Stimulated activated CD8-positive, alpha-beta memory T cell treated with anti-CD3 and anti-CD28 coated beads, Interleukin-12 subunit alpha, Interleukin-12 subunit beta, amount 100 ng/mL, for 24 hours (primary cell): ENCODE measurements at regions not wholly inside any gene's neighbourhood (a gene's known extent, or its start where the extent isn't known, plus 50 kb on each side); places are given as distances from the start of the nearest gene placed in this dataset.

ENCODE experiments used
- DNase-seq: peaks from one replicate; pipeline ENCODE4 v3.0.0-alpha.2; 2020; ENCODE audit errors: extremely low read depth

DNA sequence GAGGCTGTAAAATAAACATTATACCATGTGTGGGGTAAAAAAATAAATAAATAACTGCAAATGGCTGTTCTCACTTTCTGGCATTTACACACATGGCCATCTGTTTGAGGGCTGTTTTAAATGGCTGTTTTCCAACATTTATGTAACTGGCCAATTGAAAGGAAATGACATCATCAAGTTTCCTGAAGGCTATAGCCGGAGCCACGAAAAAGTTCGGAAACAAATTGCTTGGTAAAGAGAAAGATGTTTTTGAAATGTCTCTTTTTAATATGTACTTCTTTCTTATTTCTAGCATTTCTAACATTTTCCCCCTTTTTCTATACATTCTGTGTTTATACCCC is 95.4 kb upstream of the DAB2 start:
- DNase-seq: no peak

DNA sequence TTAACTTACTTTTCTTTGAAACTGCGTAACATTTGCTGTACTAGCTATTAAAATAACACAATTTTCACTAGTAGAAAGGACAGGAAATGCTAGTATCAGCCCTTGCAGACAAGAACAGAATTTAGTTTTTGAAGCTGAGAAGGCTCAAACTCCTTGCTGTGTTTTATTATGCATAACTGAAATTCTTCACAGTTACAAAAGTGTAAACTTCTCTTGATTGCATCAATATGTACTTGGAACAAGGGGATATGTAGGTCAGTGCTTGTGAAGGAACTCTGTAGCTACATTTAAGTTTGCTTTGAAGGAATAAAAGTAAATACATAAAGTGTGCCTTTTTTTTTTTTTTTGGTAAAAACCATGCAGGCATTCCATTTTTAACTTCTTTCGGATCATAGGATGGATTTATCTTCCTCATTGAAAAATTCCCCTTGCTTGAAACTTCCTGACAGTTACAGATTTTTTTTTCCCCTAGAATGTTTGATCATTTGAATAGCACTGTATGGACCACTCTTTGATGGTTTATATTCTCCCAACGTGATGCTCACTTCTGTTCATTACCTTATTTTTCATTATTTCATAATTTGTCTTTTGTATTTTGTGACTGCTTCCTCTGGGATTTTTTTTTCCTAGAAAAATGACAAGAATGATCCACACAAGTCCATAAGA is 94.9 kb upstream of the DAB2 start:
- DNase-seq: no peak

DNA sequence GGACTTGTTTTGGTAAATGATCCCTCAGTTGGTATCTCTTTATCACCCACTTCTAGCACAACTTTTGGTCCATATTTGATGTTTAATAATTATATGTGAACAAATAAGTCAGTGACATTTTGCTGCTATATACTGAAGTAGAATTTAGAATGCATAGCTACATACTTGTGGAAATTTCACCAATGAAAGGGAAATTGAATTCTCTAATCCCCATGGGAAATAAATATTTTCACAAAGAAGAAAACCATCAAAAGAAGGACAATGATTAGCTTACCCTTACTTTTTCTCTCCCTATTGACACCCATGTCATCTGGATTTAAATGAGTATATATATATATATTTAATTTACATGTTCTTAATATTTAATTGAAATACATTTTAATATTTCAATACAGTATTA is 94.3 kb upstream of the DAB2 start:
- DNase-seq: no peak

DNA sequence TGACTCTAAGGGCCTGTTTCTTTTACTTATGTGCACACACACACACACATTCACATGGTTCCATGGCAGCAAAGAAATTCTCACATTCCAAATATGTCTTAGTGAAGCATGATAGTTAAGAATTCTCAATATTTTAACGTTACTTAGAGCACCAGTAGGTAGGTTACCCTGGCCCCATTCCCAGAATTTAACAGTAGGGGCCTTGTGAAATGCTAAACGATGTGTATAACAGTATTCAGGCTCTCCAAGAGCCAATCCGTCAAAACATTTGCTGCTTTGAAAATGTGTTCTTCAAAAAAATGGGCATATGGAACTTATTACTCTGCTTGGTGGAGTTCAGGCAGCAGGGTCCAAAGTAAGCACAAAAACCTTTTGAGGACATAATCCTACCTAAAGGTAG is 93.7 kb upstream of the DAB2 start:
- DNase-seq: no peak

DNA sequence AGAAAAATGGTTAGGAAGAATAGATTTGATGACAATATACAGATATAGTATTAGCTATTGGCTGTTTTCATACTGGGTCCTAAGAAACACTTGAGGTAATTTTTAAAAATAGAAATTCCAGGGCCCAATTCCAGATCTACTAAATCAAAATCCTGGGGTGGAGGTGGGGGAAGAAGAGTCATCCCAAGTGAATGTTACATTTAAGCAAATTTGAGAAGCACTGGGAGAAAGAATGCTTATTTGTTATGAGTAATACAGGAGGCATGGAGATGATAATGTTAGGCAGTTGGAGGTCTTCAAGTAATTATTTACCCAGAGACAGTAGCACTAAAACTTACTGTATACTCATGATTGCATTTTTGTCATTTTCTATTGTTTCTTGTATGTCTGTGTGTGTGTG is 93.0 kb upstream of the DAB2 start:
- DNase-seq: no peak

DNA sequence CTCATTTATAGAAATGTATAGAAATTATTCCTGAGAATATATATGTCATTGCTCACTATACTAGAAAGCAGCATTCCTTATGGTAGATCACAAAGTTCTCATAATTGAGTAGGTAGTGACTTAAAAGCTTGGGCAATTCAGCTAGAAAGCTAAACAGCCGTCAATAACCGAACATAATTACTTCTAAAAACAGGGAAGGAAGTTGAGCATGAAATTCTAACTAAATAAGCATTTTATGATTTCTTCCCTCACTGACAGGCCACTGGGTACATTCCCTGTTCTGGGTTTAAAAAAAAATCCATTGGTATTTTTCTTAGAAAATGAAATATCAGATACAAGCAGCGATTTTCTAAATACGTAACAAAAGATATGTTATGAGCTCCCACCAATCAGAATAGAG is 91.1 kb upstream of the DAB2 start:
- DNase-seq: no peak

DNA sequence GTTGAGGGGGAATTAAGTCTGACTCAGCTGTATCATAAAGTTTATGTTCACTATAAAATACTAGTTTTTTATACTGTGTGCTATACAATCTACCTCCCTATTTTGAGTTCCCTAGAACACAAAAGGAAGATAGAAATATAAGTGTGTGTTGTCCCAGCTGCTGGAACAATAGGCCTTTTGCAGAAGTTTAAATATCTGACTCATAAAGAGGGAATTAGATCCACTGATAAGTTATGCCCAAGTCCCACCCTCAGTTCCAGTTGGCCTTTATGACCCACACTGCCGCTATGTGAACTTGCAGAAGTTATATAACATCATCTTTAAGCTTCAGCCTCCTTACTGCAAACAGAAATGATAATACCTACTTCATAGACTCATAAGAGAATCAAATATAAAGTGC is 88.5 kb upstream of the DAB2 start:
- no peak for DNase-seq

DNA sequence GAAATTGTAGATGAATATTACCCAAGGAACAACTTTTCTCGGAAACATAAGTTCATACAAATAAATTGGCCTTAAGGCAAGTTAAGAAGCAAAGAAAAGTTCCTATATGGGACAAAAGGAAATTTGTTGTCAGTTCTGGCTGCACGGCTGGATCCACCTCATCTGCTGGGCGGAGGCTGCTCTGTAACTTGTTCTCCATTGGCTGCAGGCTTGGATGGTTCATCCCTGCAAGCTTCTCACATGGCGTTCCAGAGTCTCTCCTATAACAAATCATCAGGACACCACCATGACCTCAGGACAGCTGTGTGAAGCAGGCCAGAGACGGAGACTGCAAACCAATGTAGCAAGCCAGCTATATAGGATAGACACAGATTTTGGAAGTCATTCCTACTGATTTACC is 81.4 kb upstream of the DAB2 start:
- DNase-seq: no peak

DNA sequence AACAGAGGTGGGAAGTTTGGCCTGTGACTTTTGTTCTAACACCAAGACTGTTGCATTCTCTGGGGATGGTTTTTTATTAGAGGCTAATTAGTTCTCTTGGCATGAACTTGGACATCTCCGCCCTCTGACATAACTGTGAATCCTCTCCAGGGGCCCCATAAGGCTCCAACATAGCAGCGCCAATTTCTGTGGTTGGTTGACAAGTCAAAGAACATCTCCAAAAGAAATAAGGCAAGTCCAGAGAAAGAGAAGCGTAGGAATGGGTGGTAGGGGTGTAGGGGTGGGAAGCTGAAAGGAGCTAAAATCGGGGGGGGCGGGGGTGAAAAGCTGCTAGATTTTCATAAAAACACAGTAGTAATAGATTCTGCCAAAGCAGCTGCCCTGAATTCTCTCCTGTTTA is 81.0 kb upstream of the DAB2 start:
- DNase-seq: no peak

DNA sequence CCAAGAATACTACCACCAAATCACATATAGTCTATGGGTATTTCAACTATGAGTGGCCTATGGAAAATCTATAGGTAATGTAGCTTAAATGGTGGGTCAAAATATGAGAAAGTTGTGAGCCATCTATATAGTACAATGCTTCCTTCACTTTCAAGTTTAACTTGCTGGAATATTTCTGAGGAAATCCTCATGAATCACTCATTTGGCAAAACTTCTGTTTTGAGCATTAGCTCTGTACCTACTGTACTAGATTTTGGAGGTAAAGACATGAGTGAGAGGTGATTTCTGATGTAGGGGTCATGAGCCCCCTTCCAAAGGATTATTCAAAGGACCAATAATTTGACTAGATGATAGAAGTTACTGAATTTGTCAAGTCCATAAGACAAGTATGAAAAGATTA is 80.6 kb upstream of the DAB2 start:
- DNase-seq: no peak

DNA sequence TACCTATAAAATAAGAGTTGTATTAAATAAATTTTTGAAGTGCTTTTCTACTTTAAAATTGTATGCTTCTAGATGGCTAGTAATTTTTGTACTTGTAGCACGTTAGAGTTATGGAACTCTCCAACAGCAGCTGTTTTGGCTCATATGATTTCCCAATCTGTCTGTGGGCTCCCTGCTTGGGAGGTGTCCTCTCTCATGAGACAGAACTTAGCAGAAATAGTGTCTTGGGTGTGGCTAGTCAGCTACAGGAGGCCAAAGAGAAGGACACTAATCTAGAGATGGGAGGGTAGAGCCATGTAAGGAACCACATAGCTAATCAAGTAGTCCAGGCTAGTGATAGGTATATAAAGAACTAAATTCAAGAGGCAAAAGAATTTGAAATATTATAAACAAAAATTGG is 78.4 kb upstream of the DAB2 start:
- DNase-seq: no peak

DNA sequence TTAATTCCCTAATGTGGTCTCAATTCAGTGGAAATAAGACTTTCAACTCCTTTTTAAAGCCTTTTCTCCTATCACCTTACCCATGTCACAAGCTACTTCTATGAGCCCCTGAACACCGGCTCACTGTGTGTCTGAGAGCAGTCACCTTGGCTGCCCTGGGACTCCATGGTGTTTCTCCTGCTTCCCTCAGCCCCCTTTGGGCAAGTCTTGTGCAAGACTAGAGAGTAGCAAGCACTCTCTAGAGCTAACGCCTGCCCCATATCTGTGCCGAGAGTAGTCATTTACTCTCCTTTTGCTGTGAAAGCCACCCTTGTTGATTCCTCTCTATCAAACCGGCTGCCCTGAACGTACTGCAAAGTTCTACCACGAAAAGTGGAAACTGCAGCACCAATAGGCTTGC is 77.9 kb upstream of the DAB2 start:
- DNase-seq: no peak

DNA sequence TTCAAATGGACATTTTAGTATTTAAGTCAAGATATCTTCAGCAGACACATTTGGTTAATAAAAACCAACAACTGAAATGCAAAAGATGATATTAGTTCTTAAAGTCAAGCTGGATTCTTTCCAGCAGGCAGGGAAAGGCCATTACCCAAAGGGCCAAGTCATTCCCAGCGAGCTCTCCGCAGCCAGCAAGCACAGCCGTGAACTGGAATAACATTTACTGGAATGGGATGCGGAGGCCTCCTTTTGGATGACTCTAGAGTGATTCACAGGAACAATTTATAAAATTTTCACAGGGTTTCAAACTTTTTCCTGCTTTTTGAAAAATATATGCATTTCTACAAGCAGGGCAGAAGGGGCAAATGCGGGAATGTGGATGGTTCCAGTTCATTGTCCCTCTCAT is 76.6 kb upstream of the DAB2 start:
- DNase-seq: no peak

DNA sequence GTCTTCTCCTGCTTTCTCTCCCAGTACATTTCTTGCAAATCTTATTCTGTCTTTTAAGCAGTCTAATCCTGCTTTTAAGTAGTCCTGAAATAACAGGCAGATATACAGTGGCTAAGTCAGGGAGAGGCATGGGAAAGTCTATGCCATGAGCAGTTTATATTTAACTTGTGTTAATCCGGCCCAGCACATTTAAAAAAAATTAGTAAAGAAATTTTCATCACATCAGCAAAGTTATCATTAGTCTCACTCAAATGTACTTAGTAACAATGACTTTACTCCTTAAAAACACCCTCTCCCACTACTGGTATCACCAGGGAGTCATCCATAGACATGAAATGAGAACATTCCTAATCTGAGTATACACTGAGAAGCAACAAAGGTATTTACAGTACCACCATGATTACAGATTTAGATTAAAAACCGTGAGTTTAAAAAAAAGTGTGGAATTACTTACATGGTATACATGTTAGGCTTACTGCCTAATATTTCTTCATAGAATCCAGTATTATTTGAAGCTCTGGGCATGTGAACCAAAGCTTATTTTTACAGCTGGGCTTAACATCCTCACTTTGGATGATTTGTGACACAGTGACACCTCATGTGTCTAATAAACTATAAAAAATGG is 75.9 kb upstream of the DAB2 start:
- DNase-seq: no peak

DNA sequence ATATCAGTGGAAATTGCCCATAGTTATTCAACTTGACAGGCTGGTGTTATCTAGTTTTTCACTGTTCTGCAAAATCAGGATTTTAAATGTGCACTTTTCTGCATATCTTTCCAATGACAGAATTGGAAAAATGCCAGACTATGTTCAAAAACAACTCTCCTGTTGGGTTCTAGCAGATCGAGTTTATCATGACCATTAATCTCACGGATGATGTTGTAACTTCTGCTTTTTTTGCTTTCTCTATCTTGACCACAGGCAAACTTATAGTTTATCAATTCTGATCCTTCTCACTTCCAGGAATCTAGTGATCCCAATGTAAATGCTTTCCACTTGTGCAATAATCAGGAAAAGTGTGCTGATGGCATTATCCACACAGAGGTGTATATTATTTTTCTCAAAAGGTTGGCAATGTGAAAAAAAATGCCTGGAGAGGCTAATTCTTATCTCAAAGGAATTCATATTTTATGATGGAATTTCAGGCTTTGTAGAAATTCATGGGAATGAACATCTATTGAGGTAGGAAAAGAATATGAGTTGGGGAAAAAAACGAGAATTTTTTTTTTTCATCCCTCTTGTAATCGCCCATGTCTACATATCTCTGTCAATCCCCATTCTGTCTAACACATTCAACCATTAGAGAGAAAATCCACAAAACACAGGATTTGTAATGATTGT is 73.6 kb upstream of the DAB2 start:
- no peak for DNase-seq

DNA sequence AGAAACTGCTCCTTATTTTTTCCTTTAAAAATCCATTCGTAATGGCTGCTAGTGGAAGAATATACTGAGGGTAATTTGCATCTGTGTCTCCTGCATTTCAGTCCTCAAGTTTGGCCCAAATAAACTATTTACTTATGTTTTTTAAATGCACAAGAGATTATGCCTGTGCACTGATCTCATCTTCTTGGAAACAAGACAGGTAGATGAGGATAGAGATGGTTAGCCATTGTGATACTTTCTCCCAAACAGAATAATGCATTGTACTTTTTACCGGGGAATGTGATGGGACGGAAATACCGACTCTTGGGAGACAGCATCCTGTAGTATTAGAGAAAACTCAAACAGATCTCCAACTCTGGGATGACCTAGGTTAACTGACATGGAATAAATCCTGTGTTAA is 72.5 kb upstream of the DAB2 start:
- no peak for DNase-seq

DNA sequence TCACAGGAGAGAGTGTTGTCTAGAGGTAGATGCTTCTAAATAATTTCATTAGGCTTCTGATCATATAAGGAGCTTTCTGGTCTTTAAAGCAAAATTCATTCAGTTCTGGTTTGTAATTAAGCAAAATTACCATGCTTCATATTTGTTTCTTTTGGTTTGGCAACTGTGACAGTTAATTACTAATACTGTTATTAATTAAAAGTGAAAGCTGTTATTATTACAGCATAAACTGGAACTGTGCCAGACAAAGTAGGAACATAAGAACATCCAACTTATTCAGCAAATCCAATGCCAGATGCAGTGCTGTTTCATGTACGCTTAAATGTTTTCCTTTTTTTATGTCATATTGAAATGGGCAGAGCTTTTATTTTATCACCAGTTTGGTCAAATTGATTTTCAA is 70.4 kb upstream of the DAB2 start:
- no peak for DNase-seq

DNA sequence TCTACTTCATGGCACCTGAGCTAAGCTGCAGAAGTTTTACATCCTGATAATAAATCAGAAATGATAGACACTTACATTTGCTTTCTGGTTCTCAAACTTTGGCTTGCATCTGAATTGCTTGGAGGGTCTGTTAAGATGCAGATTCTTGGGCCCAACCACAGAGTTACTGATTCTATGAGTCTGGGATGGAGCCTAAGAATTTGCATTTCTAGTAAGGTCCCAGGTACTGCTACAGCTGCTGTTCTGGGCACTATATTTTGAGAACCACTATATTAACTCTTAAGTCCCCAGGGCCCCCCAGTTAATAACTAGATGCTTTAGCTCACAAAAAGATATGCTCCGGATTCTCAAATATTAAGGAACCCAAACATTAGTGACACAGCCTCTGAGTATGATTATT is 69.8 kb upstream of the DAB2 start:
- no peak for DNase-seq

DNA sequence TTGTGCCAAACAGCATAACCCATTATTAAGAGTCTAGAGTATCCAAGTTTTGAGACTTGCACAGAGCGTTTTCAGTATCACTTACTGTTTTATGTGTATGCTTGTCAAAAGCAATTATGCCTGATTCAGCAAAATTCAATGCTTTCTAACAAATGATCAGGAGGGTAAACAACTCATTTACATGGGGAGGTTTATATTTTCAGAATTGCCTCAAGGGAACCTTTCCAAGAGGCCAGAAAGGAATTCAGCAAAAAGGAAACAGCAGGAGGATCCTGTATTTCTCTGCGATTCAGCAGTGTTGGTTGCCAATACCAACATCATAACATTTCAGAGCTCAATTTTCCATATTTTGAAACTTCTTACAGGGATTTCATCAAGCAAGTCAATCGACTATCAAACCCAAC is 69.3 kb upstream of the DAB2 start:
- DNase-seq: no peak

DNA sequence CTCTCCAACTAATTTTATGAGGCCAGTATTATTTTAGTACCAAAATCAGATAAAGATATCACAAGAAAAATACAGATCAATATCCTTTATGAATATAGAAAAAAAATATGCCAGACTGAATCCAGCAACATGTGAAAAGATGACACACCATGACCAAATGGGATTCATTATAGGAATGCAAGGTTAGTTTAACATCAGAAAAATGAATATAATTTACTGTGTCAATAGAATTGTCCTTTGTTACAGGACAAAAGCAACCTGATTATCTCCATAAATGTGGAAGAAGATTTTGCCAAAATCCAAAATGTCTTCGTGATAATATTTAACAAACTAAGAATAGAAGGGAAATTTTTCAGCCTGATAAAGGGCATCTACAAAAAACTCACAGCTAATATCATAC is 66.4 kb upstream of the DAB2 start:
- no peak for DNase-seq

DNA sequence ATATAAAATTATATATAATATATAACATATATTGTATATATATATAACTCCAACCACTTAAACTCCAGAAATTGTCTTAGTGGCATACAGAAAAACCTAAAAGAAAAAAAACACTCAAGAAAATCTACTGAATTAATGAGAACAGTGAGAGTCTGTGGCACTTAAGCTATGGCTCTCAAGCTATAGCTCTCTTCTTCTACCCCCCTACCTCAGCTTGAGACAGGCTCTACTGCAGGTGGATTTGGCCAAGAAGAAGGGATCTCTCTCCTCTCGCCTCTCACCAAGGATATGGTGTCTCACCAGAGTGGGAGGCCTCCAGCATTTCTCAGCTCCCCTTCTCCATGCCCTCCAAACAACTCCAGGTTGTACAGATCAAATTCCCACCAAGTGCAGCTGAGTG is 64.5 kb upstream of the DAB2 start:
- DNase-seq: no peak

DNA sequence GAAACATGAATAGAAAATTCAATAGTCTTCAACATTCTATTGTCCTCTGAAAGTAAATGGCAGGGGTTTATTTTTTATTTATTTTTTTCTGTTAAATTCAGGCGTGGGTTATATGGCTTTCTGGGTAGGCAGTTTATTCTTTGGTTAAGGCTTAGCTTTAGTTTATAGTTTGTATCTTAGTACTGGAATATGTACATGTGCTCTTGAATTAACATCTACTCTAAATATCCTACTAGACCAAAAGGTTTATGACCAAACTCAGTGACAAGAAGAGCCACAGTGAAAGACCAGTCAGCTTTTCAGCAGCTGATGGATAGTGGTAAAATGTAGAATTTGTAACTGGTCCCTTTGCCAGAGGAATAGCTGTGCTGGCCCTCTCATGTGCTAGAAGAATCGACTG is 62.0 kb upstream of the DAB2 start:
- DNase-seq: no peak

DNA sequence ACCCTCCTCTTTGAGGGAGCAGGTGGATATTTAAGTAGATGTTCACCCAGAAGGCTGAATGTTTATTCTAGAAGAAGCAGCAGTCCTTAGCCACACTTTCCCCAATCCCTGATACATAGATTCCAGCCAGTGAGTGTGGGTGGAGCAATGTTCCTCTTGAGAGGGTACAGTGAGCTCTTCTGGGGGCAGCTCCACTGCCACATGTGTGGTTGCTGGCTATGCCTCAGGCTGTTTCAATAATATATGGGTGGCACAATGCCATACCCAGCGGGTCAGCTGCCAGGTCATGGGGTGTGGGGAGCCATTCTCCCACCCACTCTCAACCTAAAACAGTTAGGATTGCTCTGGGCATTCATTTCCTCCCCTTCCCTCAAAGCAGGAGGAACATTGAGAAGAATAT is 61.6 kb upstream of the DAB2 start:
- DNase-seq: no peak

DNA sequence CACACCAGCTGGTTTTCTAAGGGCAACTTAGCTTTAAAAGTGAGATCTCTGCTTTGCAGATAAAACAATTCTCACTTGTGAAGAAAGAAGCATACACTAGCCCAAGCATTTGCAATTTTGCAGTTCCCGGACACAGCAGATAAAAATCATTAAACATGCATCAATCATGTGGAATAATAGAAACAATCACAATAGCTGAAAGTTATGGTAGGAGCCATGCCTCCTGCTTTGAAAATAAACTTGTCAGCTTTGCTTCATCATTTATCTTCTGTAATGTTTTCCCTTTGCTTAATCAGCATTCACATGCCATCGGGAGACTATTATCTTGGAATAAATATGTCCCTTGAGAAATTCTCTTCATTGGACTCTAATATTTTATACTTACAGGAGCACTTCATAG is 60.3 kb upstream of the DAB2 start:
- DNase-seq: no peak
